ENCODE measurements at regions not wholly inside any gene's neighbourhood (a gene's known extent, or its start where the extent isn't known, plus 50 kb on each side); places are given as distances from the start of the nearest gene placed in this dataset.

GRCh38 chr1:190762325-190762724 is 284.7 kb upstream of the BRINP3 start:
- Histone ChIP-seq H3K27me3 (no peaks in the 10 kb centered on the region), H3K36me3 (no peaks in the 10 kb centered on the region), H3K9me3 (no peaks in the 10 kb centered on the region), H3K4me1 (no peaks in the 10 kb centered on the region), H3K4me3 (no peak overlapping the region), H3K27ac (no peak overlapping the region)
- intact Hi-C loops (cut with DNase I): no loop called here
- DNase-seq (ENCODE audit: extremely low spot score in 2 of 2): no peak
- TF ChIP-seq POLR2A (IDR thresholded peaks at IDR 0.05) (no peak), CTCF (IDR thresholded peaks at IDR 0.05) (no peak), POLR2AphosphoS5 (IDR thresholded peaks at IDR 0.05; ENCODE audit: insufficient read depth in 1 of 2, low read depth in 1 of 2) (no peak)

GRCh38 chr1:190792873-190793272 is 315.2 kb upstream of the BRINP3 start:
- no peaks in the 10 kb centered on the region for H3K36me3 ChIP-seq
- TF ChIP-seq CTCF (IDR thresholded peaks at IDR 0.05): no peak
- TF ChIP-seq POLR2A (IDR thresholded peaks at IDR 0.05): no peak
- TF ChIP-seq POLR2AphosphoS5 (IDR thresholded peaks at IDR 0.05; ENCODE audit: insufficient read depth in 1 of 2, low read depth in 1 of 2): no peak
- no peak overlapping the region for H3K4me3 ChIP-seq
- intact Hi-C loops (cut with DNase I): no loop called here
- no peak overlapping the region for H3K27ac ChIP-seq
- no peak for DNase-seq (ENCODE audit: extremely low spot score in 2 of 2)
- H3K4me1 ChIP-seq: no peaks in the 10 kb centered on the region
- no peaks in the 10 kb centered on the region for H3K27me3 ChIP-seq
- H3K9me3 ChIP-seq: no peaks in the 10 kb centered on the region

- Histone ChIP-seq H3K9me3 (no peaks in the 10 kb centered on the region), H3K4me3 (no peak overlapping the region), H3K27me3 (no peaks in the 10 kb centered on the region), H3K4me1 (no peaks in the 10 kb centered on the region), H3K27ac (no peak overlapping the region), H3K36me3 (no peaks in the 10 kb centered on the region)
- DNase-seq (ENCODE audit: extremely low spot score in 2 of 2): no peak
- intact Hi-C loops (cut with DNase I): no loop called here
- TF ChIP-seq POLR2A (IDR thresholded peaks at IDR 0.05) (no peak), CTCF (IDR thresholded peaks at IDR 0.05) (no peak), POLR2AphosphoS5 (IDR thresholded peaks at IDR 0.05; ENCODE audit: insufficient read depth in 1 of 2, low read depth in 1 of 2) (no peak)
Measured at GRCh38 chr1:190807629-190808028, 330.0 kb upstream of the BRINP3 start.

GRCh38 chr1:190808035-190808434 is 330.4 kb upstream of the BRINP3 start:
- intact Hi-C loops (cut with DNase I): no loop called here
- no peak for DNase-seq (ENCODE audit: extremely low spot score in 2 of 2)
- Histone ChIP-seq H3K36me3 (no peaks in the 10 kb centered on the region), H3K4me1 (no peaks in the 10 kb centered on the region), H3K27ac (no peak overlapping the region), H3K9me3 (no peaks in the 10 kb centered on the region), H3K4me3 (no peak overlapping the region), H3K27me3 (no peaks in the 10 kb centered on the region)
- TF ChIP-seq POLR2A (IDR thresholded peaks at IDR 0.05) (no peak), CTCF (IDR thresholded peaks at IDR 0.05) (no peak), POLR2AphosphoS5 (IDR thresholded peaks at IDR 0.05; ENCODE audit: insufficient read depth in 1 of 2, low read depth in 1 of 2) (no peak)

- H3K36me3 ChIP-seq: no peaks in the 10 kb centered on the region
- TF ChIP-seq POLR2AphosphoS5 (IDR thresholded peaks at IDR 0.05; ENCODE audit: insufficient read depth in 1 of 2, low read depth in 1 of 2) (no peak), CTCF (IDR thresholded peaks at IDR 0.05) (no peak), POLR2A (IDR thresholded peaks at IDR 0.05) (no peak)
- H3K4me1 ChIP-seq: no peaks in the 10 kb centered on the region
- no peak for DNase-seq (ENCODE audit: extremely low spot score in 2 of 2)
- no peak overlapping the region for H3K4me3 ChIP-seq
- no peaks in the 10 kb centered on the region for H3K9me3 ChIP-seq
- H3K27ac ChIP-seq: no peak overlapping the region
- no peaks in the 10 kb centered on the region for H3K27me3 ChIP-seq
- intact Hi-C loops (cut with DNase I): no loop called here
Measured at GRCh38 chr1:190809312-190809711, 331.6 kb upstream of the BRINP3 start.

Data from vagina (tissue), 2 donors.